ENCODE measurements at regions not wholly inside any gene's neighbourhood (a gene's known extent, or its start where the extent isn't known, plus 50 kb on each side); places are given as distances from the start of the nearest gene placed in this dataset.
"Not testable (repeated sequence)": the region's sequence is repeated elsewhere in the genome, so short reads cannot be mapped to it uniquely, and the experiment has no call there.

- BruUV-seq (replicated peaks); H3K9me3 ChIP-seq (ENCODE audit: control insufficient read depth in 1 of 2, insufficient read depth in 1 of 2, low read depth in 1 of 2, low read length in 2 of 2); CTCF ChIA-PET; H3K4me2 ChIP-seq (ENCODE audit: low read length); ATAC-seq; H3K4me1 ChIP-seq (ENCODE audit: control insufficient read depth in 1 of 2, insufficient read depth in 2 of 2, low read length in 2 of 2); intact Hi-C loops (cut with micrococcal nuclease); DNase-seq (ENCODE audit: low read depth, low spot score); H3K4me3 ChIP-seq (replicated peaks in 1 of 2; ENCODE audit: low read depth in 1 of 2, low read length in 2 of 2); RAD21 ChIA-PET (ENCODE audit: low non-redundant PET in 1 of 2, low total read pairs in 2 of 2, uncharacterized antibody in 2 of 2, unreplicated experiment in 2 of 2); H3K27ac ChIP-seq (ENCODE audit: low read depth, low read length); H3K9ac ChIP-seq (ENCODE audit: low read length); H4K20me1 ChIP-seq (ENCODE audit: insufficient read depth); H3K27me3 ChIP-seq (ENCODE audit: insufficient read depth, low read length); H2AFZ ChIP-seq (ENCODE audit: low read depth, low read length, poor library complexity, severe bottlenecking); H3K79me2 ChIP-seq (ENCODE audit: insufficient read depth, low read length); H3K9me2 ChIP-seq (ENCODE audit: insufficient read depth); POLR2A ChIA-PET; H3K36me3 ChIP-seq (ENCODE audit: control insufficient read depth in 1 of 2, insufficient read depth in 2 of 2, low read length in 2 of 2): not testable (repeated sequence)
Observed at GRCh38 chr15:84544586-84544985, 56.2 kb upstream of the ZSCAN2 start.

GRCh38 chr15:84547150-84547549, 53.7 kb upstream of the ZSCAN2 start:
- H3K79me2 ChIP-seq (ENCODE audit: insufficient read depth, low read length); H3K4me1 ChIP-seq (ENCODE audit: control insufficient read depth in 1 of 2, insufficient read depth in 2 of 2, low read length in 2 of 2); H3K27me3 ChIP-seq (ENCODE audit: insufficient read depth, low read length); POLR2A ChIA-PET; DNase-seq (ENCODE audit: low read depth, low spot score); H3K9me2 ChIP-seq (ENCODE audit: insufficient read depth); H3K36me3 ChIP-seq (ENCODE audit: control insufficient read depth in 1 of 2, insufficient read depth in 2 of 2, low read length in 2 of 2); RAD21 ChIA-PET (ENCODE audit: low non-redundant PET in 1 of 2, low total read pairs in 2 of 2, uncharacterized antibody in 2 of 2, unreplicated experiment in 2 of 2); BruUV-seq (replicated peaks); ATAC-seq; CTCF ChIA-PET; intact Hi-C loops (cut with micrococcal nuclease); H3K9ac ChIP-seq (ENCODE audit: low read length); H3K4me3 ChIP-seq (replicated peaks in 1 of 2; ENCODE audit: low read depth in 1 of 2, low read length in 2 of 2); H3K9me3 ChIP-seq (ENCODE audit: control insufficient read depth in 1 of 2, insufficient read depth in 1 of 2, low read depth in 1 of 2, low read length in 2 of 2); H2AFZ ChIP-seq (ENCODE audit: low read depth, low read length, poor library complexity, severe bottlenecking); H4K20me1 ChIP-seq (ENCODE audit: insufficient read depth); H3K4me2 ChIP-seq (ENCODE audit: low read length); H3K27ac ChIP-seq (ENCODE audit: low read depth, low read length): not testable (repeated sequence)

- H2AFZ ChIP-seq (ENCODE audit: low read depth, low read length, poor library complexity, severe bottlenecking); intact Hi-C loops (cut with micrococcal nuclease); H3K79me2 ChIP-seq (ENCODE audit: insufficient read depth, low read length); H3K9ac ChIP-seq (ENCODE audit: low read length); H3K4me3 ChIP-seq (replicated peaks in 1 of 2; ENCODE audit: low read depth in 1 of 2, low read length in 2 of 2); CTCF ChIA-PET; H3K27ac ChIP-seq (ENCODE audit: low read depth, low read length); ATAC-seq; BruUV-seq (replicated peaks); H3K9me3 ChIP-seq (ENCODE audit: control insufficient read depth in 1 of 2, insufficient read depth in 1 of 2, low read depth in 1 of 2, low read length in 2 of 2); H3K4me2 ChIP-seq (ENCODE audit: low read length); H3K36me3 ChIP-seq (ENCODE audit: control insufficient read depth in 1 of 2, insufficient read depth in 2 of 2, low read length in 2 of 2); DNase-seq (ENCODE audit: low read depth, low spot score); H3K27me3 ChIP-seq (ENCODE audit: insufficient read depth, low read length); RAD21 ChIA-PET (ENCODE audit: low non-redundant PET in 1 of 2, low total read pairs in 2 of 2, uncharacterized antibody in 2 of 2, unreplicated experiment in 2 of 2); H3K4me1 ChIP-seq (ENCODE audit: control insufficient read depth in 1 of 2, insufficient read depth in 2 of 2, low read length in 2 of 2); H4K20me1 ChIP-seq (ENCODE audit: insufficient read depth); POLR2A ChIA-PET; H3K9me2 ChIP-seq (ENCODE audit: insufficient read depth): not testable (repeated sequence)
Observed at GRCh38 chr15:84550503-84550902, 50.3 kb upstream of the ZSCAN2 start.
